ENCODE measurements at regions not wholly inside any gene's neighbourhood (a gene's known extent, or its start where the extent isn't known, plus 50 kb on each side); places are given as distances from the start of the nearest gene placed in this dataset.

- H3K4me3 ChIP-seq (ENCODE audit: low read depth, low read length), result no peak overlapping the region
- DNase-seq, result no peak
- H3K4me1 ChIP-seq, result no peaks in the 10 kb centered on the region
- TF ChIP-seq, protein P1, sequence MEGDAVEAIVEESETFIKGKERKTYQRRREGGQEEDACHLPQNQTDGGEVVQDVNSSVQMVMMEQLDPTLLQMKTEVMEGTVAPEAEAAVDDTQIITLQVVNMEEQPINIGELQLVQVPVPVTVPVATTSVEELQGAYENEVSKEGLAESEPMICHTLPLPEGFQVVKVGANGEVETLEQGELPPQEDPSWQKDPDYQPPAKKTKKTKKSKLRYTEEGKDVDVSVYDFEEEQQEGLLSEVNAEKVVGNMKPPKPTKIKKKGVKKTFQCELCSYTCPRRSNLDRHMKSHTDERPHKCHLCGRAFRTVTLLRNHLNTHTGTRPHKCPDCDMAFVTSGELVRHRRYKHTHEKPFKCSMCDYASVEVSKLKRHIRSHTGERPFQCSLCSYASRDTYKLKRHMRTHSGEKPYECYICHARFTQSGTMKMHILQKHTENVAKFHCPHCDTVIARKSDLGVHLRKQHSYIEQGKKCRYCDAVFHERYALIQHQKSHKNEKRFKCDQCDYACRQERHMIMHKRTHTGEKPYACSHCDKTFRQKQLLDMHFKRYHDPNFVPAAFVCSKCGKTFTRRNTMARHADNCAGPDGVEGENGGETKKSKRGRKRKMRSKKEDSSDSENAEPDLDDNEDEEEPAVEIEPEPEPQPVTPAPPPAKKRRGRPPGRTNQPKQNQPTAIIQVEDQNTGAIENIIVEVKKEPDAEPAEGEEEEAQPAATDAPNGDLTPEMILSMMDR (IDR thresholded peaks at IDR 0.05; ENCODE audit: low read depth, low read length), result no peak
- no peaks in the 10 kb centered on the region for H3K9me3 ChIP-seq
- no peaks in the 10 kb centered on the region for H3K27me3 ChIP-seq
- no peaks in the 10 kb centered on the region for H3K36me3 ChIP-seq
Observed at GRCh38 chr3:56997041-56997440, 63.4 kb upstream of the SPATA12 start.

DNA sequence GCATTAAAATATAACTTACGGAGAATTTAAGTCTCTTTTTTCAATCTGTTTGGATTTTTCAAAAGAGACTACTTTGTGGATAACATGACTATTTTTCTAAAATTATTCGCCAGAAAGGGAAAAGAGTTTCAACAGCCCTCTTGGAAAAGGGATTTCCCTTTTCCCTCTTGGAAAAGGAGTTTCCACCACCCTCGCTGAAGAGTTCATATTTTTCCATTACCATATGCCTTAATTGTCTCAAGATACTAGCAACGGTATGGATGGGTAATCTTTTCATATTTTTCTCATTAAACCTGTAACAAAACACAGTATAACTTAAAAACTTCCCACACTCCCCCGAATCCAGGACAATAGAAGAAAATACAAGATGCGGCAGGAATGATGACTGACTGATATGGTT, 66.1 kb upstream of the SPATA12 start:
- H3K4me1 ChIP-seq, result no peaks in the 10 kb centered on the region

GRCh38 chr3:56990641-56991015, 69.8 kb upstream of the SPATA12 start:
- TF ChIP-seq, protein P1 (IDR thresholded peaks at IDR 0.05; ENCODE audit: low read depth, low read length), result no peak
- Histone ChIP-seq H3K4me3 (ENCODE audit: low read depth, low read length) (no peak overlapping the region), H3K9me3 (no peaks in the 10 kb centered on the region), H3K27me3 (no peaks in the 10 kb centered on the region), H3K36me3 (no peaks in the 10 kb centered on the region), H3K4me1 (peaks cover 3% of the 10 kb centered on the region)
- DNase-seq, result no peak

More for the DNA sequence above, 66.1 kb upstream of the SPATA12 start:
- Histone ChIP-seq H3K4me3 (ENCODE audit: low read depth, low read length) (no peak overlapping the region), H3K36me3 (no peaks in the 10 kb centered on the region), H3K9me3 (no peaks in the 10 kb centered on the region), H3K27me3 (no peaks in the 10 kb centered on the region)
- no peak for DNase-seq
- TF ChIP-seq, protein P1 (IDR thresholded peaks at IDR 0.05; ENCODE audit: low read depth, low read length), result no peak

GRCh38 chr3:56989977-56990640, 70.4 kb upstream of the SPATA12 start:
- DNase-seq, result no peak

DNA sequence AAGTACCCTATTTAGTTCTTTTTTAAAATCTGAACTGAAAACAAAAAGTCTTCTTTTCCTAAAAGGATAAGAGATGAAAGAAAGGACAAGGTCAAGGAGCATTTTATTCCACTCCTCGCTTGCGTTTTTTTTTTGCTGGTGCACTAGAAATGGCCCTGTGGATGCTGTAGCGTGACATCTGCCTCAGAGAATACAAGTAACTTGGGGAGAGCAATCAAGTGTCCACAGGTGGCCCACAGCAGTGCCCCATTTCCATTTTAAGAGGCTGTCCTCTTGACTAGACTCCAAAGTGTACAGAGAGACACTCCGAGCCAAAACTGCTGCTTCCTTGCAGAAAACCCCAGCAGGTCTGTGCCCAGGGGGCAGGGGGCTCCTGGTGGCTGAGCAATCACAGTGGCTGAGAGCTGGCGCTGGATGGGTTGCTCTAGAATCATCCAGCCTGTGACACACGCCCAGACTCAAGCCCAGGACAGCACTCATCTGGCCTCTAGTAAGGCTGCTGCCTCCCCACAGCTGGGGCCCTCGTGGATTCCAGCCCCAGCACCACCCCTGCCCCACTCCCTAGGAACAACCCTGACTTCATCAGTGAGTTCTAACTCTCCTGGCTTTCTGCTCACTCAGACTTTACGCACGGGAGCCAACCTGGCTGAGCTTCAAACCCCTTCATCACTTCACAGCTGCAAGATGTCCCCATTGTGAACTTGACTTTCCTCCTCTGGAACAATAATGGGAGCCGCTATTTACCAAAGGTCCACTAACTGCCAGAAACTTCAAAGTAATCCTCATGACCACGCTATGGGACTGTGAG, 71.1 kb upstream of the SPATA12 start:
- peaks cover 7% of the 10 kb centered on the region for H3K4me1 ChIP-seq
- DNase-seq, result no peak
- no peaks in the 10 kb centered on the region for H3K27me3 ChIP-seq
- no peak overlapping the region for H3K4me3 ChIP-seq (ENCODE audit: low read depth, low read length)
- no peaks in the 10 kb centered on the region for H3K36me3 ChIP-seq
- TF ChIP-seq, protein P1 (IDR thresholded peaks at IDR 0.05; ENCODE audit: low read depth, low read length), result no peak
- no peaks in the 10 kb centered on the region for H3K9me3 ChIP-seq

More at GRCh38 chr3:56989977-56990640, 70.4 kb upstream of the SPATA12 start:
- no peaks in the 10 kb centered on the region for H3K9me3 ChIP-seq
- H3K4me3 ChIP-seq (ENCODE audit: low read depth, low read length), result no peak overlapping the region
- TF ChIP-seq, protein P1 (IDR thresholded peaks at IDR 0.05; ENCODE audit: low read depth, low read length), result no peak
- no peaks in the 10 kb centered on the region for H3K27me3 ChIP-seq
- no peaks in the 10 kb centered on the region for H3K36me3 ChIP-seq
- H3K4me1 ChIP-seq, result peaks cover 7% of the 10 kb centered on the region
